CD4-positive, alpha-beta T cell (primary cell): ENCODE measurements at regions not wholly inside any gene's neighbourhood (a gene's known extent, or its start where the extent isn't known, plus 50 kb on each side); places are given as distances from the start of the nearest gene placed in this dataset.

ENCODE experiments used
- ATAC-seq: fragments of 200-7000 bp; cut with Tn5 transposase; one replicate; pipeline ENCODE4 v1.10.0; 2022; ENCODE audit warnings: mild to moderate bottlenecking; ENCODE audit not compliant: poor library complexity
- CTCF ChIA-PET: fragments of 350-600 bp; sonication (Branson Sonifier 250); formaldehyde crosslinking; loops from one replicate; lab custom pipeline; 2021; ENCODE audit warnings: antibody characterized with exemption, inconsistent platforms; lab: Charles Lee
- POLR2A ChIA-PET: fragments of 350-600 bp; sonication (Branson Sonifier 250); formaldehyde crosslinking; loops from one replicate; lab custom pipeline; 2021; ENCODE audit warnings: antibody characterized with exemption, inconsistent platforms; lab: Charles Lee
- DNase-seq, 14 experiments: peaks; one replicate each; pipeline ENCODE4 v3.0.0-alpha.2; 2013 to 2020; ENCODE audit warnings: mixed read lengths in 2 of 14
- H3K27ac ChIP-seq, 2 donors: one replicate each; pipeline versions ENCODE4 v1.5.1 to v1.7.0; 2013; ENCODE audit warnings: low read length in 2 of 2, low read depth in 1 of 2, mild to moderate bottlenecking in 1 of 2
- H3K27me3 ChIP-seq, 2 experiments: 1 replicate in 1 of 2; 2 replicates in 1 of 2; pipeline versions ENCODE4 v1.6.1 to v1.7.0; 2013; ENCODE audit warnings: low read length in 2 of 2, control low read depth in 1 of 2, mild to moderate bottlenecking in 1 of 2, moderate library complexity in 1 of 2; ENCODE audit not compliant: insufficient read depth in 2 of 2, control insufficient read depth in 1 of 2
- H3K36me3 ChIP-seq: one replicate; pipeline ENCODE4 v1.6.1; 2013; ENCODE audit warnings: low read length, control low read depth; ENCODE audit not compliant: insufficient read depth
- H3K4me1 ChIP-seq: one replicate; pipeline ENCODE4 v1.6.1; 2013; ENCODE audit warnings: low read length, control low read depth; ENCODE audit not compliant: insufficient read depth
- H3K4me3 ChIP-seq: one replicate; pipeline ENCODE4 v1.5.1; 2013; ENCODE audit warnings: mild to moderate bottlenecking, low read length, moderate library complexity
- H3K9me3 ChIP-seq, 2 experiments: 1 replicate in 1 of 2; 2 replicates in 1 of 2; pipeline versions ENCODE4 v1.6.1 to v1.7.0; 2013; ENCODE audit warnings: low read length in 2 of 2, mild to moderate bottlenecking in 2 of 2, control low read depth in 1 of 2, moderate library complexity in 1 of 2; ENCODE audit not compliant: control insufficient read depth in 1 of 2, insufficient read depth in 1 of 2
- H3K27ac Mint-ChIP-seq: one replicate; pipeline ENCODE4 v1.8.0; 2020; ENCODE audit warnings: mixed read lengths
- H3K27me3 Mint-ChIP-seq: one replicate; pipeline ENCODE4 v1.8.0; 2021; ENCODE audit warnings: mixed read lengths
- H3K36me3 Mint-ChIP-seq: one replicate; pipeline ENCODE4 v1.8.0; 2021; ENCODE audit warnings: low read depth, mixed read lengths
- H3K4me1 Mint-ChIP-seq: one replicate; pipeline ENCODE4 v1.8.0; 2021; ENCODE audit warnings: low read depth, mixed read lengths
- H3K4me3 Mint-ChIP-seq: one replicate; pipeline ENCODE4 v1.8.0; 2020; ENCODE audit warnings: mild to moderate bottlenecking, mixed read lengths
- H3K9me3 Mint-ChIP-seq: one replicate; pipeline ENCODE4 v1.8.0; 2020; ENCODE audit warnings: mixed read lengths
- CTCF ChIP-seq: fragments of 200-600 bp; IDR thresholded peaks from one replicate; pipeline ENCODE4 v1.8.0; 2022; ENCODE audit warnings: antibody characterized with exemption, mild to moderate bottlenecking
- intact Hi-C, 2 experiments: fragments of 100-400 bp; cut with DNase I in 1 of 2; cut with micrococcal nuclease in 1 of 2; formaldehyde crosslinking; loops; one replicate each; pipeline versions ENCODE4 v1.15.1 to v1.9.0; 2023 to 2025; cut with DNase I, micrococcal nuclease

- no peak for TF ChIP-seq CTCF
- POLR2A ChIA-PET, result no interaction called here
- H3K27me3 ChIP-seq, result no peaks in the 10 kb centered on the region
- no peak overlapping the region for H3K27ac Mint-ChIP-seq
- no peaks in the 10 kb centered on the region for H3K9me3 Mint-ChIP-seq
- H3K36me3 Mint-ChIP-seq, result no peaks in the 10 kb centered on the region
- H3K4me1 Mint-ChIP-seq, result no peaks in the 10 kb centered on the region
- intact Hi-C loops, result no loop called here
- DNase-seq (no peak), ATAC-seq (no peak)
- H3K9me3 ChIP-seq, result peaks cover 0 to 6% of the 10 kb centered on the region in 2 experiments
- H3K4me3 Mint-ChIP-seq, result no peak overlapping the region
- no peak overlapping the region for H3K27ac ChIP-seq
- H3K27me3 Mint-ChIP-seq, result no peaks in the 10 kb centered on the region
- no peak overlapping the region for H3K4me3 ChIP-seq
- H3K36me3 ChIP-seq, result no peaks in the 10 kb centered on the region
- CTCF ChIA-PET, result no interaction called here
- no peaks in the 10 kb centered on the region for H3K4me1 ChIP-seq
These were observed 414.8 kb upstream of the CCNH start for GRCh38 chr5:87827539-87827938.

- H3K4me1 ChIP-seq, result no peaks in the 10 kb centered on the region
- H3K4me3 ChIP-seq, result no peak overlapping the region
- CTCF ChIA-PET, result no interaction called here
- H3K9me3 ChIP-seq, result peaks cover 0 to 5% of the 10 kb centered on the region in 2 experiments
- DNase-seq (no peak), ATAC-seq (no peak)
- Mint-ChIP-seq H3K36me3 (no peaks in the 10 kb centered on the region), H3K4me3 (no peak overlapping the region), H3K4me1 (no peaks in the 10 kb centered on the region), H3K27me3 (no peaks in the 10 kb centered on the region), H3K9me3 (no peaks in the 10 kb centered on the region), H3K27ac (no peak overlapping the region)
- H3K36me3 ChIP-seq, result no peaks in the 10 kb centered on the region
- TF ChIP-seq CTCF, result no peak
- H3K27me3 ChIP-seq, result no peaks in the 10 kb centered on the region
- POLR2A ChIA-PET, result no interaction called here
- intact Hi-C loops, result no loop called here
- no peak overlapping the region for H3K27ac ChIP-seq
These were observed 413.8 kb upstream of the CCNH start for GRCh38 chr5:87826507-87826906.

GRCh38 chr5:87825583-87825982 is 412.9 kb upstream of the CCNH start:
- TF ChIP-seq CTCF, result no peak
- no peaks in the 10 kb centered on the region for H3K4me1 ChIP-seq
- no peak overlapping the region for H3K4me3 Mint-ChIP-seq
- no peak overlapping the region for H3K27ac Mint-ChIP-seq
- H3K9me3 Mint-ChIP-seq, result no peaks in the 10 kb centered on the region
- H3K27me3 Mint-ChIP-seq, result no peaks in the 10 kb centered on the region
- H3K36me3 ChIP-seq, result no peaks in the 10 kb centered on the region
- DNase-seq (no peak), ATAC-seq (no peak)
- ChIA-PET POLR2A (interaction anchor here (0.7 kb wide), 1 partner anchor 25 kb away, joined by 3 read pairs; no protein-coding TSS in a partner anchor), CTCF (no interaction called here)
- intact Hi-C loops, result no loop called here
- no peaks in the 10 kb centered on the region for H3K36me3 Mint-ChIP-seq
- H3K9me3 ChIP-seq, result no peaks in the 10 kb centered on the region
- H3K27ac ChIP-seq, result no peak overlapping the region
- no peak overlapping the region for H3K4me3 ChIP-seq
- H3K4me1 Mint-ChIP-seq, result no peaks in the 10 kb centered on the region
- no peaks in the 10 kb centered on the region for H3K27me3 ChIP-seq
